Suprapubic skin (tissue), 4 donors: ENCODE measurements at regions not wholly inside any gene's neighbourhood (a gene's known extent, or its start where the extent isn't known, plus 50 kb on each side); places are given as distances from the start of the nearest gene placed in this dataset.

Experiments
- DNase-seq, 2 donors: peaks; one replicate each; pipeline ENCODE4 v3.0.0-alpha.2; 2019; ENCODE audit warnings: low spot score in 2 of 2
- H3K27ac ChIP-seq: fragments of 200-600 bp; sonication (generic); one replicate; pipeline ENCODE4 v1.5.1; 2019
- H3K27me3 ChIP-seq: fragments of 200-600 bp; sonication (generic); one replicate; pipeline ENCODE4 v1.5.1; 2019
- H3K36me3 ChIP-seq: fragments of 200-600 bp; sonication (generic); one replicate; pipeline ENCODE4 v1.5.1; 2019
- H3K4me1 ChIP-seq: fragments of 200-600 bp; sonication (generic); one replicate; pipeline ENCODE4 v1.5.1; 2019
- H3K4me3 ChIP-seq: fragments of 200-600 bp; sonication (generic); one replicate; pipeline ENCODE4 v1.5.1; 2019; ENCODE audit warnings: mild to moderate bottlenecking
- H3K9me3 ChIP-seq: fragments of 200-600 bp; sonication (generic); one replicate; pipeline ENCODE4 v1.5.1; 2019
- EP300 ChIP-seq: sonication (generic); formaldehyde crosslinking; IDR thresholded peaks from one replicate; pipeline ENCODE4 v1.6.1; 2017; ENCODE audit warnings: antibody characterized with exemption
- POLR2A ChIP-seq, 2 donors: fragments of 450-650 bp; IDR thresholded peaks; one replicate each; pipeline ENCODE4 v1.6.1; 2017; ENCODE audit warnings: antibody characterized with exemption in 2 of 2, mild to moderate bottlenecking in 2 of 2, moderate library complexity in 2 of 2
- POLR2AphosphoS5 ChIP-seq, 3 donors: sonication (generic); formaldehyde crosslinking; IDR thresholded peaks; one replicate each; pipeline ENCODE4 v1.6.1; 2017; ENCODE audit warnings: antibody characterized with exemption in 3 of 3
- WGBS: methylation state at CpG from one replicate; pipeline ENCODE4 v1.1.5; 2018; 5-methylcytosine and 5-hydroxymethylcytosine counted together
- TF ChIP-seq, protein P1 (sequence below), 2 donors: fragments of 200-600 bp in 1 of 2; fragments of 450-650 bp in 1 of 2; sonication (generic) in 1 of 2; IDR thresholded peaks; one replicate each; pipeline ENCODE4 v1.5.1; 2016 to 2019; ENCODE audit warnings: antibody characterized with exemption in 2 of 2, mild to moderate bottlenecking in 1 of 2, moderate library complexity in 1 of 2

DNA sequence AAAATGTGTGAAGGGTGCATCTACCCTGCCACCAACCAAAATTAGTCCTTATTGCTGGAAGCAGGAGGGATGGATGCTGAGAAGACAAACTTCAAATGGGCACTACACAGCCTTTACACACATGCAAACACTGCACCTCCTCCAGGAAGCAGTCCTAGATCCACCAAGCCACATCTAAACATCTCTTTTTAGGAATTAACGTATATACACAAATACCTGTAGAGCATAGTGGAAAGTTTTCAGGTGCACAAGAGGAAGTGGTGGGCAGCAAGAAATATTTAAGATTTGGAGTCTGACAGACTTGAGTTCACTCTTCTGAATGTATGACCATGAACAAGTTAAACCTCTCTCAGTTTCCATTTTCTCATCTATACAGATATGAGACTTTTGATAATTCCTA is 456.6 kb upstream of the PROK2 start:
- 93% methylated on average over 1 of the region's 1 CpG for WGBS
- Histone ChIP-seq H3K27ac (no peak overlapping the region), H3K9me3 (no peaks in the 10 kb centered on the region), H3K4me3 (no peak overlapping the region), H3K4me1 (peaks cover 17% of the 10 kb centered on the region), H3K27me3 (no peaks in the 10 kb centered on the region), H3K36me3 (no peaks in the 10 kb centered on the region)
- TF ChIP-seq EP300, result no peak
- TF ChIP-seq POLR2A (IDR thresholded peaks at IDR 0.05), result no peak
- TF ChIP-seq, protein P1, sequence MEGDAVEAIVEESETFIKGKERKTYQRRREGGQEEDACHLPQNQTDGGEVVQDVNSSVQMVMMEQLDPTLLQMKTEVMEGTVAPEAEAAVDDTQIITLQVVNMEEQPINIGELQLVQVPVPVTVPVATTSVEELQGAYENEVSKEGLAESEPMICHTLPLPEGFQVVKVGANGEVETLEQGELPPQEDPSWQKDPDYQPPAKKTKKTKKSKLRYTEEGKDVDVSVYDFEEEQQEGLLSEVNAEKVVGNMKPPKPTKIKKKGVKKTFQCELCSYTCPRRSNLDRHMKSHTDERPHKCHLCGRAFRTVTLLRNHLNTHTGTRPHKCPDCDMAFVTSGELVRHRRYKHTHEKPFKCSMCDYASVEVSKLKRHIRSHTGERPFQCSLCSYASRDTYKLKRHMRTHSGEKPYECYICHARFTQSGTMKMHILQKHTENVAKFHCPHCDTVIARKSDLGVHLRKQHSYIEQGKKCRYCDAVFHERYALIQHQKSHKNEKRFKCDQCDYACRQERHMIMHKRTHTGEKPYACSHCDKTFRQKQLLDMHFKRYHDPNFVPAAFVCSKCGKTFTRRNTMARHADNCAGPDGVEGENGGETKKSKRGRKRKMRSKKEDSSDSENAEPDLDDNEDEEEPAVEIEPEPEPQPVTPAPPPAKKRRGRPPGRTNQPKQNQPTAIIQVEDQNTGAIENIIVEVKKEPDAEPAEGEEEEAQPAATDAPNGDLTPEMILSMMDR (IDR thresholded peaks at IDR 0.05), result no peak
- no peak for TF ChIP-seq POLR2AphosphoS5 (IDR thresholded peaks at IDR 0.05)
- no peak for DNase-seq

DNA sequence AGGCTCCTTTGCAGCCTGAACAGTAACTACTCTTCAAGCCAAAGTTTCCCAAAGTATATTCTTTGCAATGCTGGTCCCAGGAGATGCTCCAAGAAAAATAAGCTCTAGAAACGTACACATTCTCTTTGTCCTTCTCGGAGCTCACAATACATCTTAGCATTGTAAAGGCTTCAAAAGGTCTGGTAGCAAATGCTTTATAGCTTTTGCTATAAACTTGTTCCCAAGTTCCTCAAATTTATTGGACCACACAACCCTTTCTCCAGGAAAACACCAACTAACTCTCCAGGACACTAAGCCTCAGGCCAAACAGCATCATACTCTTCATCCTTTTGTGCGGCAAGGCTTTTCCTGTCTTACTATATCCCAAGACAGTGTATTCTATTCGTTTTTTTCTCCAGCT is 455.6 kb upstream of the PROK2 start:
- WGBS, result 85% methylated on average over 4 of the region's 4 CpGs
- Histone ChIP-seq H3K27ac (no peak overlapping the region), H3K4me1 (peaks cover 12% of the 10 kb centered on the region), H3K36me3 (no peaks in the 10 kb centered on the region), H3K9me3 (no peaks in the 10 kb centered on the region), H3K4me3 (no peak overlapping the region), H3K27me3 (no peaks in the 10 kb centered on the region)
- no peak for TF ChIP-seq EP300
- TF ChIP-seq POLR2A (IDR thresholded peaks at IDR 0.05), result no peak
- no peak for TF ChIP-seq POLR2AphosphoS5 (IDR thresholded peaks at IDR 0.05)
- TF ChIP-seq, protein P1 (IDR thresholded peaks at IDR 0.05), result no peak
- no peak for DNase-seq

- 79% methylated on average over 3 of the region's 3 CpGs for WGBS
- H3K36me3 ChIP-seq, result no peaks in the 10 kb centered on the region
These were observed 453.9 kb upstream of the PROK2 start for GRCh38 chr3:72238801-72239200.

GRCh38 chr3:72238010-72238691 is 453.2 kb upstream of the PROK2 start:
- WGBS, result 78% methylated on average over 6 of the region's 7 CpGs
- Histone ChIP-seq H3K36me3 (no peaks in the 10 kb centered on the region), H3K9me3 (no peaks in the 10 kb centered on the region)

More at GRCh38 chr3:72238801-72239200, 453.9 kb upstream of the PROK2 start:
- Histone ChIP-seq H3K27me3 (no peaks in the 10 kb centered on the region), H3K9me3 (no peaks in the 10 kb centered on the region), H3K27ac (no peak overlapping the region), H3K4me3 (no peak overlapping the region), H3K4me1 (peaks cover 10% of the 10 kb centered on the region)
- TF ChIP-seq, protein P1 (IDR thresholded peaks at IDR 0.05), result no peak
- TF ChIP-seq EP300 (no peak), POLR2AphosphoS5 (IDR thresholded peaks at IDR 0.05) (no peak), POLR2A (IDR thresholded peaks at IDR 0.05) (no peak)
- DNase-seq, result no peak

GRCh38 chr3:72237679-72238009 is 452.7 kb upstream of the PROK2 start:
- Histone ChIP-seq H3K9me3 (no peaks in the 10 kb centered on the region), H3K27ac (no peak overlapping the region), H3K4me1 (peaks cover 11% of the 10 kb centered on the region), H3K4me3 (no peak overlapping the region), H3K27me3 (no peaks in the 10 kb centered on the region), H3K36me3 (no peaks in the 10 kb centered on the region)
- TF ChIP-seq EP300, result no peak
- TF ChIP-seq POLR2A (IDR thresholded peaks at IDR 0.05), result no peak
- TF ChIP-seq POLR2AphosphoS5 (IDR thresholded peaks at IDR 0.05), result no peak
- TF ChIP-seq, protein P1 (IDR thresholded peaks at IDR 0.05), result no peak
- no peak for DNase-seq
- whole genome bisulfite sequencing, result 91% methylated on average over 2 of the region's 2 CpGs

More at GRCh38 chr3:72238010-72238691, 453.2 kb upstream of the PROK2 start:
- Histone ChIP-seq H3K27me3 (no peaks in the 10 kb centered on the region), H3K4me3 (no peak overlapping the region), H3K4me1 (peaks cover 10% of the 10 kb centered on the region), H3K27ac (no peak overlapping the region)
- no peak for DNase-seq
- TF ChIP-seq POLR2A (IDR thresholded peaks at IDR 0.05) (no peak), EP300 (no peak), POLR2AphosphoS5 (IDR thresholded peaks at IDR 0.05) (no peak)
- TF ChIP-seq, protein P1 (IDR thresholded peaks at IDR 0.05), result no peak
